AG09319 (cell line): ENCODE measurements at regions not wholly inside any gene's neighbourhood (a gene's known extent, or its start where the extent isn't known, plus 50 kb on each side); places are given as distances from the start of the nearest gene placed in this dataset.

ENCODE experiments used
- DNase-seq: peaks from one replicate; pipeline ENCODE4 v3.0.0-alpha.2; 2010; ENCODE audit warnings: low read depth; ENCODE audit errors: extremely low read depth
- TF ChIP-seq, protein P1 (sequence below): IDR thresholded peaks from 2 replicates; pipeline ENCODE4 v1.5.1; 2011; ENCODE audit warnings: low read depth, mild to moderate bottlenecking, inconsistent platforms, low read length, moderate library complexity

GRCh38 chr2:42914314-42914713 is 121.9 kb upstream of the HAAO start:
- no peak for DNase-seq
- TF ChIP-seq, protein P1, sequence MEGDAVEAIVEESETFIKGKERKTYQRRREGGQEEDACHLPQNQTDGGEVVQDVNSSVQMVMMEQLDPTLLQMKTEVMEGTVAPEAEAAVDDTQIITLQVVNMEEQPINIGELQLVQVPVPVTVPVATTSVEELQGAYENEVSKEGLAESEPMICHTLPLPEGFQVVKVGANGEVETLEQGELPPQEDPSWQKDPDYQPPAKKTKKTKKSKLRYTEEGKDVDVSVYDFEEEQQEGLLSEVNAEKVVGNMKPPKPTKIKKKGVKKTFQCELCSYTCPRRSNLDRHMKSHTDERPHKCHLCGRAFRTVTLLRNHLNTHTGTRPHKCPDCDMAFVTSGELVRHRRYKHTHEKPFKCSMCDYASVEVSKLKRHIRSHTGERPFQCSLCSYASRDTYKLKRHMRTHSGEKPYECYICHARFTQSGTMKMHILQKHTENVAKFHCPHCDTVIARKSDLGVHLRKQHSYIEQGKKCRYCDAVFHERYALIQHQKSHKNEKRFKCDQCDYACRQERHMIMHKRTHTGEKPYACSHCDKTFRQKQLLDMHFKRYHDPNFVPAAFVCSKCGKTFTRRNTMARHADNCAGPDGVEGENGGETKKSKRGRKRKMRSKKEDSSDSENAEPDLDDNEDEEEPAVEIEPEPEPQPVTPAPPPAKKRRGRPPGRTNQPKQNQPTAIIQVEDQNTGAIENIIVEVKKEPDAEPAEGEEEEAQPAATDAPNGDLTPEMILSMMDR, result no peak

DNA sequence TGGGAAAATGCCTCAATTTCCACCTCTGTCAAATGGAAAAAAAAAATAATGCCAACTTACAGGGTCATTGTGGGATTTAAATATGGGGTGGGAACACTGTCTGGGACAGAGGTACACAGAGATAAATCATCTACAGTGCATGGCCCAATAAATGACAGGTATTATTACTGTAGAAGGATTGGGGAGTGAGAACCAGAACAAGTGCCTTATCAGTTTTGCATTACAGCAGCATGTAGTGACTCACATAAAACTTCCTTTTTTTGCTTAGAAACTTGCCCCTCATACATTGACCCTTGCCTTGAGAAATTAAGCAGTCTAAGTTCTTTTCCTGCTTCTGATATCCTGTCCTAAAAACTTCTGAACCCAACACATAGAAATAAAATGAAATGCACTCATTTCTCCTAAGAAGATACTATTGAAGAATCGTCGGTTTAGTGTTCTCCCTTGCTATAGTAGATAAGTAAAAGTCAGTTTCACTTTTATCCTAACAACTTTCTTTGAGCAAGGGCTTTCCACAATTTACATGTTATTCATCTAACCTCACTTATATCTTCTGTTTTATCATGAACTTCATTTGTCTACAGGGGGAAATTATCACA is 121.0 kb upstream of the HAAO start:
- TF ChIP-seq, protein P1, result no peak
- DNase-seq, result no peak

DNA sequence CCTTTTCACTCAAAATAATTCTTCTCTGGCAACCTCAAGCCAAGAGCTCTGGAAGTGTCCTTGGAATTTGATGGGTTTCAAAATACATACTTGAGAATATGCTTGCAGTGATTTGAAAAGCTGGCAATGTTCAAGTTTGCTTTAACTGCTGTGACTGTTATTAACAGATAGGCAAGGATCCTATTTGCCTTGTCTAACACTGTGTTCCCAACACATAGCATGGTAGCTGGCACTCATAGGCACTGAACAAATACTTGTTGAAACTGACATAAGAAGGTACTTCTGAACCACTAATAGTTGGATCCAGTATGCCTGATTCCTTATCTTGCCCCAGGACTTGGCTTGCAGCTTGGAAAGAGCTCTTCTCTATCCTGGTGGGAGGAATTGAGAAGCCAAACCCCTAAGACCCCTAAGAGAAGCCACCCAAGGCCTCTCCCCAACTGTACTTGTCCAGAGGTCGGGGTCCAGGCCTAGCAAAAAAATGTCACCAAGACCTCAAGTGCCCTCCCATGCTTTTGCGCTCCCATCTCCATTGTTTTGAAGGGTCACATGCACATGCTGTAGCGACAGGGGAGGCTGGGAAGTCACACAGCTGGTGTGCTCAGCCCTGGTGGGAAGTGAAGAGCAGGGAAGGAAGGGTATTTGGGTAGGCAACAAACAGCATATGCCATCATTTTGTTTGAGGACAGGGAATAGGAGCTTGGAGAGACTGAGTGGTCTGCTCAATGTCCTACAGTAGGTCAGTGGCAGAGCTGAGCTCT is 118.4 kb upstream of the HAAO start:
- TF ChIP-seq, protein P1, result no peak
- DNase-seq, result no peak

GRCh38 chr2:42909966-42910365 is 117.6 kb upstream of the HAAO start:
- DNase-seq, result no peak
- TF ChIP-seq, protein P1, result no peak

DNA sequence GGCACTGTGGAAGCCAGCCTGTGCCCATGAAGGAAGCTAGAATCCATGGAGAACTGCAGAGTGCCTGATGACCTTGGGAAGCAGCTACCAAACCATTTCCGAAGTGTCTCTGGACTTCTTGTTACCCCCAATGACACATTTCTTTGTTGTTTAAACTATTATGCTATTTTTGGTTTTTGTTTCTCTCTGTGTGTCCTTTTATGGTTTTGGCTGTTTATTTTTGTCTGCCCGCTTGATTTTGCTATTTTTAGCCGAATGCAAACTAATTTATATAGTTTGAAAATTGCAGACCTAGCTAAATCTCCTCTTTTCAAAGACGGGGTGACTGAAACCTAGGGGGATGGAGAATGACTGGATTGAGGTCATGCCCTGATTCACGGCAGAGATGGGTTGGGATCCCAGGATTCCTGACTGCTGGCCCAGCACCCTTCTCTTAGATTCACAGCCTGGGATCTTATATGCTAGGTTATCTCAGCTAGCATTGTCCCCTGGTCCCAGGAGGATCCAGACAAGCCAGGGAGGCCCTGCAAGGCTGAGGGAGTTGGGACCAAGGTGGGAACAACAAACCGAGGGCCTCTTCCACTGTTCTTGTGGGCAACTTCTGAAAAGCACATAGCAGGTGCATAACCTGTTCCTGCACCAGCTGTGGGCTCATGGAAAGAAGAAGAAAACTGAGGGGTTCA is 116.3 kb upstream of the HAAO start:
- TF ChIP-seq, protein P1, result no peak
- DNase-seq, result no peak

- TF ChIP-seq, protein P1, result no peak
- DNase-seq, result no peak
Observed at GRCh38 chr2:42907835-42908234, 115.5 kb upstream of the HAAO start.
